ENCODE measurements at regions not wholly inside any gene's neighbourhood (a gene's known extent, or its start where the extent isn't known, plus 50 kb on each side); places are given as distances from the start of the nearest gene placed in this dataset.

GRCh38 chr9:88651682-88652633, 117.0 kb downstream of the NXNL2 start:
- Mint-ChIP-seq H3K36me3 (ENCODE audit: insufficient read depth, unreplicated experiment) (no peaks in the 10 kb centered on the region), H3K9me3 (ENCODE audit: unreplicated experiment) (no peaks in the 10 kb centered on the region), H3K27ac (ENCODE audit: unreplicated experiment) (no peak overlapping the region), H3K4me1 (ENCODE audit: low read depth, unreplicated experiment) (no peaks in the 10 kb centered on the region), H3K4me3 (ENCODE audit: unreplicated experiment) (no peak overlapping the region), H3K27me3 (ENCODE audit: insufficient read depth, unreplicated experiment) (no peaks in the 10 kb centered on the region)
- H3K4me1 ChIP-seq = no peaks in the 10 kb centered on the region
- DNase-seq = no peak
- no peak overlapping the region for H3K4me3 ChIP-seq (ENCODE audit: low read depth, low read length)
- no TSS peak for BruUV-seq (replicated peaks)
- H3K27me3 ChIP-seq (replicated peaks; ENCODE audit: control insufficient read depth, insufficient read depth, low read length) = no peaks in the 10 kb centered on the region
- H3K9me3 ChIP-seq = no peaks in the 10 kb centered on the region
- no peaks in the 10 kb centered on the region for H3K36me3 ChIP-seq (ENCODE audit: control insufficient read depth, insufficient read depth, low read length)
- POLR2A ChIA-PET = no interaction called here
- intact Hi-C loops (cut with micrococcal nuclease; ENCODE audit: unreplicated experiment) = no loop called here
- CTCF ChIA-PET = no interaction called here
- TF ChIP-seq CTCF (IDR thresholded peaks at IDR 0.05; ENCODE audit: insufficient read depth in 1 of 2, low read depth in 1 of 2, low read length in 1 of 2, severe bottlenecking in 1 of 2, unreplicated experiment in 1 of 2) = no peak

GRCh38 chr9:88652876-88653275, 117.9 kb downstream of the NXNL2 start:
- BruUV-seq (replicated peaks) = no TSS peak
- H3K36me3 ChIP-seq (ENCODE audit: control insufficient read depth, insufficient read depth, low read length) = no peaks in the 10 kb centered on the region

GRCh38 chr9:88653406-88653805, 118.4 kb downstream of the NXNL2 start:
- no peak overlapping the region for H3K27ac Mint-ChIP-seq (ENCODE audit: unreplicated experiment)
- no peaks in the 10 kb centered on the region for H3K9me3 Mint-ChIP-seq (ENCODE audit: unreplicated experiment)
- CTCF ChIA-PET = no interaction called here
- Histone ChIP-seq H3K9me3 (no peaks in the 10 kb centered on the region), H3K4me1 (no peaks in the 10 kb centered on the region), H3K36me3 (ENCODE audit: control insufficient read depth, insufficient read depth, low read length) (no peaks in the 10 kb centered on the region), H3K27me3 (replicated peaks; ENCODE audit: control insufficient read depth, insufficient read depth, low read length) (no peaks in the 10 kb centered on the region), H3K4me3 (ENCODE audit: low read depth, low read length) (no peak overlapping the region)
- H3K36me3 Mint-ChIP-seq (ENCODE audit: insufficient read depth, unreplicated experiment) = no peaks in the 10 kb centered on the region
- no peaks in the 10 kb centered on the region for H3K4me1 Mint-ChIP-seq (ENCODE audit: low read depth, unreplicated experiment)
- H3K4me3 Mint-ChIP-seq (ENCODE audit: unreplicated experiment) = no peak overlapping the region
- DNase-seq = no peak
- intact Hi-C loops (cut with micrococcal nuclease; ENCODE audit: unreplicated experiment) = no loop called here
- POLR2A ChIA-PET = no interaction called here
- no TSS peak for BruUV-seq (replicated peaks)
- no peak for TF ChIP-seq CTCF (IDR thresholded peaks at IDR 0.05; ENCODE audit: insufficient read depth in 1 of 2, low read depth in 1 of 2, low read length in 1 of 2, severe bottlenecking in 1 of 2, unreplicated experiment in 1 of 2)
- no peaks in the 10 kb centered on the region for H3K27me3 Mint-ChIP-seq (ENCODE audit: insufficient read depth, unreplicated experiment)

More at GRCh38 chr9:88652876-88653275, 117.9 kb downstream of the NXNL2 start:
- Histone ChIP-seq H3K4me1 (no peaks in the 10 kb centered on the region), H3K9me3 (no peaks in the 10 kb centered on the region), H3K4me3 (ENCODE audit: low read depth, low read length) (no peak overlapping the region), H3K27me3 (replicated peaks; ENCODE audit: control insufficient read depth, insufficient read depth, low read length) (no peaks in the 10 kb centered on the region)
- CTCF ChIA-PET = no interaction called here
- intact Hi-C loops (cut with micrococcal nuclease; ENCODE audit: unreplicated experiment) = no loop called here
- no peaks in the 10 kb centered on the region for H3K27me3 Mint-ChIP-seq (ENCODE audit: insufficient read depth, unreplicated experiment)
- H3K36me3 Mint-ChIP-seq (ENCODE audit: insufficient read depth, unreplicated experiment) = no peaks in the 10 kb centered on the region
- POLR2A ChIA-PET = no interaction called here
- H3K9me3 Mint-ChIP-seq (ENCODE audit: unreplicated experiment) = no peaks in the 10 kb centered on the region
- DNase-seq = no peak
- TF ChIP-seq CTCF (IDR thresholded peaks at IDR 0.05; ENCODE audit: insufficient read depth in 1 of 2, low read depth in 1 of 2, low read length in 1 of 2, severe bottlenecking in 1 of 2, unreplicated experiment in 1 of 2) = no peak
- H3K4me3 Mint-ChIP-seq (ENCODE audit: unreplicated experiment) = no peak overlapping the region
- no peaks in the 10 kb centered on the region for H3K4me1 Mint-ChIP-seq (ENCODE audit: low read depth, unreplicated experiment)
- H3K27ac Mint-ChIP-seq (ENCODE audit: unreplicated experiment) = no peak overlapping the region

Data from Caco-2 (cell line).